ENCODE measurements at regions not wholly inside any gene's neighbourhood (a gene's known extent, or its start where the extent isn't known, plus 50 kb on each side); places are given as distances from the start of the nearest gene placed in this dataset.

- TF ChIP-seq, protein P1, sequence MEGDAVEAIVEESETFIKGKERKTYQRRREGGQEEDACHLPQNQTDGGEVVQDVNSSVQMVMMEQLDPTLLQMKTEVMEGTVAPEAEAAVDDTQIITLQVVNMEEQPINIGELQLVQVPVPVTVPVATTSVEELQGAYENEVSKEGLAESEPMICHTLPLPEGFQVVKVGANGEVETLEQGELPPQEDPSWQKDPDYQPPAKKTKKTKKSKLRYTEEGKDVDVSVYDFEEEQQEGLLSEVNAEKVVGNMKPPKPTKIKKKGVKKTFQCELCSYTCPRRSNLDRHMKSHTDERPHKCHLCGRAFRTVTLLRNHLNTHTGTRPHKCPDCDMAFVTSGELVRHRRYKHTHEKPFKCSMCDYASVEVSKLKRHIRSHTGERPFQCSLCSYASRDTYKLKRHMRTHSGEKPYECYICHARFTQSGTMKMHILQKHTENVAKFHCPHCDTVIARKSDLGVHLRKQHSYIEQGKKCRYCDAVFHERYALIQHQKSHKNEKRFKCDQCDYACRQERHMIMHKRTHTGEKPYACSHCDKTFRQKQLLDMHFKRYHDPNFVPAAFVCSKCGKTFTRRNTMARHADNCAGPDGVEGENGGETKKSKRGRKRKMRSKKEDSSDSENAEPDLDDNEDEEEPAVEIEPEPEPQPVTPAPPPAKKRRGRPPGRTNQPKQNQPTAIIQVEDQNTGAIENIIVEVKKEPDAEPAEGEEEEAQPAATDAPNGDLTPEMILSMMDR (tag by site-specific recombination; IDR thresholded peaks at IDR 0.05): no peak
- no peak for TF ChIP-seq ZNF121 (tag by site-specific recombination; IDR thresholded peaks at IDR 0.05)
- TF ChIP-seq, protein P2, sequence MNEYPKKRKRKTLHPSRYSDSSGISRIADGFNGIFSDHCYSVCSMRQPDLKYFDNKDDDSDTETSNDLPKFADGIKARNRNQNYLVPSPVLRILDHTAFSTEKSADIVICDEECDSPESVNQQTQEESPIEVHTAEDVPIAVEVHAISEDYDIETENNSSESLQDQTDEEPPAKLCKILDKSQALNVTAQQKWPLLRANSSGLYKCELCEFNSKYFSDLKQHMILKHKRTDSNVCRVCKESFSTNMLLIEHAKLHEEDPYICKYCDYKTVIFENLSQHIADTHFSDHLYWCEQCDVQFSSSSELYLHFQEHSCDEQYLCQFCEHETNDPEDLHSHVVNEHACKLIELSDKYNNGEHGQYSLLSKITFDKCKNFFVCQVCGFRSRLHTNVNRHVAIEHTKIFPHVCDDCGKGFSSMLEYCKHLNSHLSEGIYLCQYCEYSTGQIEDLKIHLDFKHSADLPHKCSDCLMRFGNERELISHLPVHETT (tag by site-specific recombination; IDR thresholded peaks at IDR 0.05): no peak
- no peak for TF ChIP-seq ZNF138 (tag by site-specific recombination; IDR thresholded peaks at IDR 0.05; ENCODE audit: borderline replicate concordance)
Observed at GRCh38 chr9:118192807-118193206, 488.6 kb downstream of the TLR4 start.

Measured in HEK293 (cell line).